GM21723 (cell line): ENCODE measurements at regions not wholly inside any gene's neighbourhood (a gene's known extent, or its start where the extent isn't known, plus 50 kb on each side); places are given as distances from the start of the nearest gene placed in this dataset.
"Not testable (repeated sequence)": the region's sequence is repeated elsewhere in the genome, so short reads cannot be mapped to it uniquely, and the experiment has no call there.

ENCODE experiments used
- ATAC-seq: cut with Tn5 transposase; IDR thresholded peaks from one replicate; pipeline ENCODE4 v1.9.1; 2021; ENCODE audit warnings: mild to moderate bottlenecking, moderate library complexity; ENCODE audit not compliant: unreplicated experiment

DNA sequence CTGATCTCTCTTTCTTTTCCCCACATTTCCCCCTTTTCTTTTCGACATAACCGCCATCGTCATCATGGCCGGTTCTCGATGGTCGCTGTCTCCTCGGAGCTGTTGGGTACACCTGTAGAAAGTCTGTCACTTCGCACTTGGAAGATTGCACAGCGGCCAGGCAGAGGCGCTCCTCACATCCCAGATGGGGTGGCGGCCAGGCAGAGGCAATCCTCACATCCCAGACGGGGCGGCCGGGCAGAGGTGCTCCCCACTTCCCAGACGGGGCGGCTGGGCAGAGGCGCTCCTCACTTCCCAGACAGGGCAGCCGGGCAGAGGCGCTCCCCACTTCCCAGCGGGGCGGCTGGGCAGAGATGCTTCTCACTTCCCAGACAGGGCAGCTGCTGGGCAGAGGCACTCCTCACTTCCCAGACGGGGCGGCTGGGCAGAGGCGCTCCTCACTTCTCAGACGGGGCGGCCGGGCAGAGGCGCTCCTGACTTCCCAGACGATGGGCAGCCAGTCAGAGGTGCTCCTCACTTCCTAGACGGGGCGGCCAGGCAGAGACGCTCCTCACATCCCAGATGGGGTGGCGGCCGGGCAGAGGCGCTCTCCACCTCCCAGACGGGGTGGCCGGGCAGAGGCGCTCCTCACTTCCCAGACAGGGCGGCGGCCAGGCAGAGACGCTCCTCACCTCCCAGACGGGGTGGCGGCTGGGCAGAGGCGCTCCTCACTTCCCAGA is 110.7 kb downstream of the C5orf15 start:
- ATAC-seq = not testable (repeated sequence)

GRCh38 chr5:133854554-133854953 is 113.9 kb downstream of the C5orf15 start:
- no peak for ATAC-seq

- no peak for ATAC-seq
These were observed 114.6 kb downstream of the C5orf15 start for GRCh38 chr5:133853646-133854365.

DNA sequence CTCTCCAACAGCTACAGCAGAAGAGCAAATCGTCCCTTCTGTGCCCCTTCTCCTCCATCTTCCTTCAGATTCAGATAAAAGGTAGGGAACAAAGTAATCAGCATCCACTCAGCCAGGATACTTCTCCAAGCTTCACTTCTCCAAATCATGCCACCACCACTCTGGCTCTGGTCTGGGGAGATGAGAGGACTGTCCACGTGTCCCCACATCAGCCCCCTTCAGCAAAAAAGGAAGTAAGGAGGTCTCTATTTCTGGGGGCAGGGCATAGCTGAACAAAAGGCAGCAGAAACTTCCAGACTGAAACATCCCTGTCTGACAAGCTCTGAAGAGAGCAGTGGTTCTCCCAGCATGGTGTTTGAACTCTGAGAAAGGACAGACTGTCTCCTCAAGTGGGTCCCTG is 116.9 kb downstream of the C5orf15 start:
- ATAC-seq = no peak

DNA sequence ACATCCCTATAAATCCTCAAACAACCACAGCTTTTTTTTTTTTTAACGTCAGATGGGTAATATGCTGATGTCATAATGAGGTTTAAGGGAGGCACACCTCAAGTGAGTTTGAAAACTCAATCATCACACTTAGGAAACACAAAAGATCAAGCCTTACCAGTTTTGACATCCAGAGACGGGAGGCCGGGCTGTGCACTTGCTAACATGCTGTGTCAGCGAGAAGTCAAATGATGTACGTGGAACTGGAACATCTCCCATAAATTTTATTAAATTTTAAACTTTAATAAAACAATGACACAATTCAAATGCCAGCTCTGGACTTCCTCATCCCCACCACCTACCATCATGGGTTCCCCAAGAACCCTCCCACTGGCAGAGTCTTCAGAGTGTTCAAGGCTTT is 117.6 kb downstream of the C5orf15 start:
- no peak for ATAC-seq

DNA sequence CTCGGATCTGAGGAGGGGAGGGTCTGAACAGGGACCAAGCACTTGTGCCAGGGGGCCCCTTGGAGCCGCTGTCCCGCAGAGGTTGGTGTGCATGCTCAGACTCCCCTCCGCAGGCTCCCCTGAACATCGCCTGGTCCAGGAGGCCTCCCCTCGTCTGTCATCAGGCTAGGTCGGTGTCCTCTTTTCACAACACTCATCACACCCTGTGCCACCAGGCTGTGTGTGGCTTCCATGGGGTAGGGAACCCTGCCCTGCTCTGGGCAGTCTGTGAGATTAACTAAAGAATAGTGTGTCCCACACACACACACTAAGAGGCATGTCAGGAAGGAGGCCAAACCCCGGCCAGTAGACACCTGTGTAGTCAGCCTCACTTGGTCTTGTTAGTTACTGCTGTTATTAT is 119.3 kb downstream of the C5orf15 start:
- no peak for ATAC-seq

- ATAC-seq = no peak
These were observed 120.0 kb downstream of the C5orf15 start for GRCh38 chr5:133848341-133848811.

DNA sequence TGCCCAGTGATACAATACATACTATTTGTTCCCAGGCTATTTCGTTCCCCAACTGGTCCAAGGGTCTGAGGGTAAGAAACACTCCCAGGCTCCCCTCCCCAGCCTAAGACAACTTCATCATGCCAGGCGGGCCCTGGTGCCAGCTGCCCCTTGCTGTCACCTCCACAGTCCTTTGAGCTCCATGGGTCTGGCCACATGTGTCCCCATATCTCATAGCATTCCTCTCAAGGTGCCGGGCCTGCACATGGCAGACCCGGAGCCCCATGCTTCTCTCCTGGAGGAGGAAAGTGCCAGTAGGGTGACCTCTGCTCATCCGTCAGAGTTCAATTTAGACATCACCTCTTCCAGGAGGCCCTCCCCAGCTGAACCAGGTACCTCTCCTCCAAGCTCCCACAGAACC is 120.5 kb downstream of the C5orf15 start:
- no peak for ATAC-seq

- no peak for ATAC-seq
These were observed 121.1 kb downstream of the C5orf15 start for GRCh38 chr5:133847301-133847700.

DNA sequence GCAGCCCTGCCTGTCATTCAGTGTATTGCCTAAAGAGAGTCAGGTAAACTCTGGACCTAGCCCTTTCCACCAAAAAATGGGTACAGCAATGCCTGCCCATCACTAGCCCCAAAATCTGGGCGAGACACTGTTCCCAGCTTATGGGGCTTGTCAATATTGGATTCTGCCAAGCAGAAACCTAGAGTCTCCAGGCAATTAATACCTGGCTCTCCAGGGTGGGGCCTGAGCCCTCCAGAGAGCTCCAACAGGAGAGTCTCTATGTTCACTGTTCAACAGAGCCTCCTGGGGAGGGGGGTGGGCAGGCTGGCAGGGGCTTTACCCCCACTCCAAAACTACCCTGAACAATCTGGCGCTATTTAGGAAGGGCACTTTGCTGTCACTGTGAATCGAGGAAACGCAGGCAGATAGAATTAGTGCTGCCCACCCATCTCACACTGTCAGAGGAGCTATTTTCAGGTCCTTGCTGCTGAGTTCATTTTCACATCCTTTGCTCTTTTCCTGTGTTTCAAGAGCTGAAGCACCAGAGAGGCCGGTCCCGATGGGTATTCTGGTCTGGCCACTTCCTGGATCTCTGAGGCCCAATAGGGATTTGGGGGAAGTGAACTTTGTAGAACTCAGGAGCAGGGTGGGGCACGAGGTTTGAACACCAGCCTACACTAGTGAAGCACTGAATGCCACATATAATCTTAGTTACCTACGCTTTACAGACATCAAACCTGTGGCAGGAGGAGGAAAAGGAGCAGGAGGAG is 121.8 kb downstream of the C5orf15 start:
- ATAC-seq = no peak

GRCh38 chr5:133845271-133845670 is 123.2 kb downstream of the C5orf15 start:
- no peak for ATAC-seq

- ATAC-seq = no peak
These were observed 123.6 kb downstream of the C5orf15 start for GRCh38 chr5:133844836-133845235.

GRCh38 chr5:133843911-133844310 is 124.5 kb downstream of the C5orf15 start:
- no peak for ATAC-seq

- no peak for ATAC-seq
These were observed 125.4 kb downstream of the C5orf15 start for GRCh38 chr5:133842846-133843611.

DNA sequence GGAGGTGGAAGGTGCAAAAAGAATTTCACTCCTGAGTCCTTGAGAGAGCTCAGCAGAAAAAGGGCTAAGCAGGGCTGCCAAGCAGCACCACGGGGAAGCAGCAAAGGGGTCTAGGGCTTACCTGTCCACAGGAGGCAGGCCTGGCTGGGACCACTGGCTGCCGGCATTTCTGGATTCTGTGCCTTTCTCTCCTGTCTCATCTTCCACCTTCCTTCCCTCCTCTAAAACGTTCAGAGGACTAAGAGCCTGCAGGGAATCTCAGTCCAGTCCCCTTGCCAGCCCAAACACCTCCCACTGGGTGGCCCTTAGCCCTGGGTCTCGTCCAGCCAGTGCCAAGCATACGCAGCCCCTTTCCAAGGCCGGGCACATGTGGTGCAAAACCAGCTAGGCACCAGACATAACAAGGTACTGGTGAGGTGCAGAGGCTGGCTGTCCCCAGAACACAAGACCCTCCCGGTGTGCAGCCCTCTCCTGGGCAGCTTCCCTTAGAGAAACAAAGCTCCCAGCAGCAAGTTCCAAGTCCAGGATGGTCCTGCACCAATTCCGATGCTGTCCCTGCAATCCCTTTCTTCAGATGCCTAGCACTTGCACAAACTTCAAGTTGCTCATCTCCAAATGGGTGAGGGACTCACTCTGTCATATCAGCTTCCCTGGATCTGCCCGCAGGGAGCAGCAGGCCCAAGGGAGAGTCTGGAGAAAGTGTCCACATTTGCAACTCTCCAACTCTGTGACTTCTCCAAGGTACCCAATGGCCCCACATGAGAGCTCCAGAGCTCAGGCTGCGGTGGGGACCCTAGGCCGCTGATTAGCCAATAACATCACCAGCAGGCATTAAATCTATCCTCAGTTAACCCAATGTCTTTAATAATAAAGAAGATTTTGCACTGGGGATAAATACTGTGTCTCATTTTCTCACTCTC is 126.3 kb downstream of the C5orf15 start:
- no peak for ATAC-seq

DNA sequence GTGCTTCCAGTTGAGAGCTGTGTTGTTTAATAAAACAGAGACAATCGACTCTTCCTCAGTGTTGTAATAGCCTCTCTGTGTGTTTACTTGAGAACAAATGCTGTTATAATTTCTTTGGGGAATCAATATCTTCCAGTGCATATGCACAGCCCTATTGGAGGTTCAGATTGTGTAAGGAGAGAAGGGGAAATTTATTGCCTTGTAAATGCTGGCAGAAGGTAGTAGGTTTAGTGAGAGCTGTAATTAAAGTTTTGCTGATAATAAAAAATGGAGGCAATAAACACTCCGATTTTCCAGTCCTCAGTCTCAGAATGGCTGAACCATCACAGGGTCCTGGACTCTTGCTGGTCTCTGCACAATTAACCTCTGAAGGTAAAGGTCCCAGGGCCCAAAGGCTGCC is 128.3 kb downstream of the C5orf15 start:
- ATAC-seq = no peak

GRCh38 chr5:133839721-133840120 is 128.7 kb downstream of the C5orf15 start:
- ATAC-seq = no peak

DNA sequence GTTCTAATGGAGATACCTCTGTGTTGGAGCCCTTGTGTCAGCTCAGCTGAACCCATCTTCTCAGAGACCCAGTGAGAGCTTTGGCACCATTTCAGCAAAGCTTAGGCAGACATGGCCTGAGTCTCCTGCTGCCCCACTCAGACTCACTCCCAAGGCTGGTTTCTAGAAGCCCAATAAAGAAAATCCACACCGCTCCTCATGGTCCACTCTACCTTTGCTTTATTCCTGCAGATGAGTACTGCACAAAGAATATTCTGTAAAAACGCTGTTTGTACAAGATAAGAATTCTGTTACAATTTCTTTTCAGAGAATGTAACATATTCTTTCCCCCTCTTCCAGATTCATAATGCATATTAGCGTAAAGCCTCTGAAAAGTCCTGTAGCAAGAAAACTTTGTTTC is 129.3 kb downstream of the C5orf15 start:
- ATAC-seq = no peak

- no peak for ATAC-seq
These were observed 130.1 kb downstream of the C5orf15 start for GRCh38 chr5:133838286-133838685.
